HG03095 (cell line): ENCODE measurements at regions not wholly inside any gene's neighbourhood (a gene's known extent, or its start where the extent isn't known, plus 50 kb on each side); places are given as distances from the start of the nearest gene placed in this dataset.

Experiments
- ATAC-seq: cut with Tn5 transposase; IDR thresholded peaks from one replicate; pipeline ENCODE4 v1.9.1; 2021; ENCODE audit warnings: moderate library complexity; ENCODE audit not compliant: unreplicated experiment

GRCh38 chr5:107325866-107326265 lies 344.9 kb downstream of the EFNA5 start:
- no peak for ATAC-seq

GRCh38 chr5:107324809-107325208 lies 345.9 kb downstream of the EFNA5 start:
- no peak for ATAC-seq

- ATAC-seq: no peak
Observed at GRCh38 chr5:107324071-107324470, 346.7 kb downstream of the EFNA5 start.

- ATAC-seq: no peak
Observed at GRCh38 chr5:107323536-107323935, 347.2 kb downstream of the EFNA5 start.

- no peak for ATAC-seq
Observed at GRCh38 chr5:107322936-107323335, 347.8 kb downstream of the EFNA5 start.

GRCh38 chr5:107321906-107322305 lies 348.8 kb downstream of the EFNA5 start:
- no peak for ATAC-seq

- no peak for ATAC-seq
Observed at GRCh38 chr5:107320846-107321245, 349.9 kb downstream of the EFNA5 start.

GRCh38 chr5:107320376-107320775 lies 350.4 kb downstream of the EFNA5 start:
- no peak for ATAC-seq

GRCh38 chr5:107319901-107320300 lies 350.8 kb downstream of the EFNA5 start:
- no peak for ATAC-seq

- ATAC-seq: no peak
Observed at GRCh38 chr5:107314330-107314729, 356.4 kb downstream of the EFNA5 start.

- no peak for ATAC-seq
Observed at GRCh38 chr5:107313921-107314320, 356.8 kb downstream of the EFNA5 start.

GRCh38 chr5:107313098-107313497 lies 357.6 kb downstream of the EFNA5 start:
- no peak for ATAC-seq

- ATAC-seq: no peak
Observed at GRCh38 chr5:107310181-107310580, 360.6 kb downstream of the EFNA5 start.

- no peak for ATAC-seq
Observed at GRCh38 chr5:107306594-107306993, 364.1 kb downstream of the EFNA5 start.

- no peak for ATAC-seq
Observed at GRCh38 chr5:107306002-107306401, 364.7 kb downstream of the EFNA5 start.

- no peak for ATAC-seq
Observed at GRCh38 chr5:107304684-107305083, 366.1 kb downstream of the EFNA5 start.

- ATAC-seq: no peak
Observed at GRCh38 chr5:107303171-107303968, 367.4 kb downstream of the EFNA5 start.

- no peak for ATAC-seq
Observed at GRCh38 chr5:107302441-107302840, 368.3 kb downstream of the EFNA5 start.

- no peak for ATAC-seq
Observed at GRCh38 chr5:107301999-107302398, 368.7 kb downstream of the EFNA5 start.

GRCh38 chr5:107300721-107301327 lies 369.9 kb downstream of the EFNA5 start:
- ATAC-seq: no peak

GRCh38 chr5:107296572-107296971 lies 374.2 kb downstream of the EFNA5 start:
- no peak for ATAC-seq

GRCh38 chr5:107295914-107296313 lies 374.8 kb downstream of the EFNA5 start:
- ATAC-seq: no peak

GRCh38 chr5:107294669-107295068 lies 376.1 kb downstream of the EFNA5 start:
- ATAC-seq: no peak
